Thoracic aorta (tissue), 2 donors: ENCODE measurements at regions not wholly inside any gene's neighbourhood (a gene's known extent, or its start where the extent isn't known, plus 50 kb on each side); places are given as distances from the start of the nearest gene placed in this dataset.

Experiments used
- ATAC-seq: fragments of 150-250 bp; one replicate; pipeline ENCODE4 v1.8.0; 2017; ENCODE audit warnings: low read depth; ENCODE audit not compliant: insufficient number of reproducible peaks, low FRiP score
- DNase-seq: peaks from one replicate; pipeline ENCODE4 v3.0.0-alpha.2; 2020; ENCODE audit warnings: low spot score
- H3K27ac ChIP-seq, 2 donors: fragments of 200-600 bp; sonication (generic); 1 replicate in 1 of 2; 2 replicates in 1 of 2; pipeline ENCODE4 v1.5.1; 2016; ENCODE audit warnings: mild to moderate bottlenecking in 2 of 2, moderate library complexity in 2 of 2
- H3K27me3 ChIP-seq: fragments of 200-600 bp; sonication (generic); replicated peaks from 2 replicates; pipeline ENCODE4 v1.6.0; 2016; ENCODE audit warnings: mild to moderate bottlenecking; ENCODE audit not compliant: insufficient read depth
- H3K36me3 ChIP-seq: fragments of 200-600 bp; sonication (generic); one replicate; pipeline ENCODE4 v1.5.1; 2016
- H3K4me1 ChIP-seq, 2 donors: fragments of 200-600 bp; sonication (generic); 1 replicate in 1 of 2; 2 replicates in 1 of 2; pipeline versions ENCODE4 v1.5.1 to v1.6.0; 2016; ENCODE audit warnings: low read depth in 2 of 2, mild to moderate bottlenecking in 1 of 2; ENCODE audit not compliant: control insufficient read depth in 1 of 2
- H3K4me3 ChIP-seq: fragments of 200-600 bp; sonication (generic); 2 replicates; pipeline ENCODE4 v1.5.1; 2016; ENCODE audit warnings: mild to moderate bottlenecking
- H3K9me3 ChIP-seq: fragments of 200-600 bp; sonication (generic); 2 replicates; pipeline ENCODE4 v1.5.1; 2016
- CTCF ChIP-seq: fragments of 200-600 bp; sonication (generic); IDR thresholded peaks from one replicate; pipeline ENCODE4 v1.5.1; 2019; ENCODE audit warnings: antibody characterized with exemption

GRCh38 chr12:20030826-20031225 lies 337.5 kb upstream of the PDE3A start:
- no peaks in the 10 kb centered on the region for H3K36me3 ChIP-seq
- H3K4me1 ChIP-seq: peaks cover 6 to 14% of the 10 kb centered on the region in 2 donors
- H3K27me3 ChIP-seq: no peaks in the 10 kb centered on the region
- no peaks in the 10 kb centered on the region for H3K9me3 ChIP-seq
- DNase-seq: no peak
- no peak for TF ChIP-seq CTCF
- H3K4me3 ChIP-seq: no peak overlapping the region
- ATAC-seq: no peak
- H3K27ac ChIP-seq: peak overlapping the region; percentile 40 to 41

GRCh38 chr12:20039562-20039961 lies 328.8 kb upstream of the PDE3A start:
- Histone ChIP-seq H3K4me3 (peak overlapping the region; percentile 8), H3K4me1 (peaks cover 14 to 54% of the 10 kb centered on the region in 2 donors), H3K27me3 (no peaks in the 10 kb centered on the region), H3K36me3 (no peaks in the 10 kb centered on the region), H3K27ac (peak overlapping the region in 1 of 2 donors; percentile 8), H3K9me3 (no peaks in the 10 kb centered on the region)
- ATAC-seq (no peak), DNase-seq (no peak)
- TF ChIP-seq CTCF: no peak

- Histone ChIP-seq H3K9me3 (no peaks in the 10 kb centered on the region), H3K27ac (peak overlapping the region in 1 of 2 donors; percentile 25), H3K4me3 (peak overlapping the region; percentile 43), H3K4me1 (peaks cover 14 to 60% of the 10 kb centered on the region in 2 donors), H3K36me3 (no peaks in the 10 kb centered on the region), H3K27me3 (no peaks in the 10 kb centered on the region)
- no peak for TF ChIP-seq CTCF
- ATAC-seq (no peak), DNase-seq (no peak)
Measured at GRCh38 chr12:20040184-20040583, 328.2 kb upstream of the PDE3A start.

GRCh38 chr12:20040831-20041230 lies 327.5 kb upstream of the PDE3A start:
- Histone ChIP-seq H3K4me1 (peaks cover 14 to 63% of the 10 kb centered on the region in 2 donors), H3K9me3 (no peaks in the 10 kb centered on the region), H3K36me3 (no peaks in the 10 kb centered on the region), H3K4me3 (peak overlapping the region; percentile 43), H3K27me3 (no peaks in the 10 kb centered on the region), H3K27ac (peak overlapping the region; percentile 25 to 38)
- DNase-seq (no peak), ATAC-seq (peak; percentile 37)
- no peak for TF ChIP-seq CTCF

- H3K4me1 ChIP-seq: peaks cover 16 to 57% of the 10 kb centered on the region in 2 donors
- H3K27ac ChIP-seq: peak overlapping the region in 1 of 2 donors; percentile 19
- TF ChIP-seq CTCF: no peak
- DNase-seq: no peak
- no peak for ATAC-seq
- H3K4me3 ChIP-seq: no peak overlapping the region
- H3K36me3 ChIP-seq: no peaks in the 10 kb centered on the region
- no peaks in the 10 kb centered on the region for H3K27me3 ChIP-seq
- no peaks in the 10 kb centered on the region for H3K9me3 ChIP-seq
Measured at GRCh38 chr12:20044351-20044750, 324.0 kb upstream of the PDE3A start.
